OCI-M1 (cell line): ENCODE measurements at regions not wholly inside any gene's neighbourhood (a gene's known extent, or its start where the extent isn't known, plus 50 kb on each side); places are given as distances from the start of the nearest gene placed in this dataset.
"Not testable (repeated sequence)": the region's sequence is repeated elsewhere in the genome, so short reads cannot be mapped to it uniquely, and the experiment has no call there.

Experiments
- DNase-seq: peaks from one replicate; lab custom pipeline; 2025; lab: John Stamatoyannopoulos, UW

DNA sequence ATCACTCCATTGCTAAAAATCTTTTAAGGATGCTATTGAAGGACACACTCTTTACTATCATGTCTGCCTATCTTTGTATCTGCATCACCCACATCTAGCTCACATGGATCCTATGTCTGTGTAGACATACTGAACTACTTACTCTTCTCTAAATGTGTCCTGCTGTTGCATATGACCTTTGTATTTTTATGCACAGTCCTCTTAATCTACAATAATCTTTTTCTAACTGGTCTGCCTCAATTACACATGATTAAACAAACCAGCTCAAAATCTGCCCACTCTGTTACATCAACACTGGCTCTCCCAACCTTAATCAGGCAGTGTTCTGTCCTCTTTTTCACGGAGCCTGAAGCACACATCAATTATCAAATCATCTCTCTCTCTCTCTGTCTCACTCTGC lies 316.3 kb upstream of the MGAT4C start:
- no peak for DNase-seq

DNA sequence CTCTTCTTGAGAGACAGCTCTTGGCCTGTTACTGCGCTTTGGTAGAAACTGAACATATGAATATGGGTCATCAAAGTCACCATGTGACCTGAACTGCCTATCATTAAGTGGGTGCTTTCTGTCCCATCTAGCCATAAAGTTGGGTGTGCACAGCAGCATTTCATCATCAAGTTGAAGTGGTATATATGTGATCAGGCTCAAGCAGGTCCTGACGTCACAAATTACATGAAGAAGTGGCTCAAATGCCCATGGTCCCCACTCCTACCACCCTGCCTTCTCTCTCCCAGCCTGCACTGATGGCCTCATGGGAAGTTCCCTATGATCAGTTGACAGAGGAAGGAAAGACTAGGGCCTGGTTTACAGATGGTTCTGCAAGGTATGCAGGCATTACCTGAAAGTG lies 308.8 kb upstream of the MGAT4C start:
- DNase-seq, result no peak

DNA sequence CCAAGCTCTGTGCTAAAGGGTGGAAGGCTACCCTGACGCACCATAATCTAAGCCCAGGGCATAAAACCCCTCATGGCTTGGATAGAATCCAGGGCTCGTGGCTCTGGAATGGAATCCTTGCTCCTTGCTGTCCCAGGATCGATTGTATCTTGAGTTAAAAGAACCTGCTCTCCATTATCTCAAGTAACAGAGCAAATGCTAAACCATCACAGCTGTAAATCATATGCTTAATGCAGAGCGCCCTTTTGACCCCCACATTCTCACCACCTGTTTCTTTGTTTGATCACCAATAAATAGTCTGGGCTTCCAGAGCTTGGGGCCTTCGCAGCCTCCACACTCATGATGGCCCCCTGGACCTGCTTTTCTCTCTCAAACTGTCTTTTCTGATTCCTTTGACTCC lies 299.3 kb upstream of the MGAT4C start:
- not testable (repeated sequence) for DNase-seq

GRCh38 chr12:86551146-86551571 lies 295.0 kb upstream of the MGAT4C start:
- DNase-seq, result peak; percentile 6

- no peak for DNase-seq
Observed at GRCh38 chr12:86550218-86551145, 294.3 kb upstream of the MGAT4C start.

DNA sequence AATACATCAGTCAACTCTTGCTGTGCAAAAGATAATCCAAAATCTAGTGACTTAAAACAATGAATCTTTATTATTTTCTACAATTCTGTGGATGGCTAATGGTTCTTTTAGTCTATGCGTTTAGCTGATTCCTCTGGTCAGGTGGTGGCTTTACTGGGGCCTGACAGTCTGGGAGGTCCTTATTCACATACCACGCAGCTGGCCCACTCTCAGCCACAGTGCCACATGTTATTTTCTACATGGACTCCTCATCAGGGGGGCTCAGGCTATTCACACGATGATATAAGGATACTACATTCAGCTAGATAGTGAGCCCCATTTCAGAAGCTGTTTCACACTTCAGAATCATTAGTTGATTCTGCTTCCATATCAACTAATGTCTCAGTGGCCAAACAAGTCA lies 287.5 kb upstream of the MGAT4C start:
- DNase-seq, result no peak

DNA sequence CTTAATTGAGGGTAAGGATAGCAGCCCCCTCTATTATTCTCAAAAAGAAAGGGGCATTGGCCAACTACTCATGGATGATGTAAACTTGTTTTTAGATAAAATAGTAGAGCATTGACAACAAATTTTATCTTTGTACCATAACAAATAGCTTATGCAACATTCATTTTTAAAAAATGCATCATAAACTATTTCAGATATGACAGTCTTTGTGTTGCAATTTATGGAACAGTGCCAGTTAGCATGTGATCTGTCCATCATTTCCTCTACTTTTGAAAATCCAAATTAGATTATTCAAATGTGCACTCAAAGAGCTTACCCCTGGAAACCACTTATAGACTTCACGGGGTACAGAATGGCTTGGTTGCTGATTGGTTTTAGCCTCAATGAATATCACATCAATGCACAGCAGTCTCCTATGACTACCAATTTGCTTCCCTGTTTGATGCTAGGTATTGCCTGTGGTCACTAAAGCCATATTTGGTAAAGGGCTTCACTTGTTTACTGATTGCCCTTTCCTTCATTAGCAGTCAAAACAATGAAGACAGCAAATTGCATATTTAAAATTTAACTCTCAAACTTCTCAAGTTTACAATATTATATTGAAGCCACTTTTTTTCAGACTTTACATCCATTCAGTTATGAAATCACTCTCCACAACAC lies 274.9 kb upstream of the MGAT4C start:
- no peak for DNase-seq

DNA sequence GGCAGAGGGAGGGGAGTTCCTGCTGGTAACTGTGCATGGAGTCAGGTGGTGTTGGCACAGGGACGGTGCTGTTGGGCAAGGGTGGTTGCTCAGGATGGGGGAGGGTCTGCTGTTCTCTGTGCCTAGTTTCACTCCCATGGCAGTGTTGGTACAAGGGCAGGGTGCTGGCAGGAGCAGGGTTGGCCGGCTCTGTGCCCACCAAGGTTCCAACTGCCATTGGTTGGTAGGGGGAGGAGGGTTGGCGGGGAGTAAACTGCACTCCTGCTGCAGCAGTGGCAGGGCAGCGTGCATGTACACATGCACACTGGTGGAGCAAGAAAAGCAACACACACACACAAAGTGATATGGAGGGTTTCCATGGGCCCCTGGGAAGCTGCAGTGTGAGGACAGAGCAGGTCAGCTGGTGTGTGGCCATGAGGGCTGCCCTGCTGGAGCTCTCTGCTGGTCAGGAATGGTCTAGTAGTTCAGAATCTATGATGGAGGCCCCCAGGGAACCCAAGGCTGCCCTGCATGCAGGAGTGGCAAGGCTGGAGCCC lies 269.9 kb upstream of the MGAT4C start:
- DNase-seq, result no peak

DNA sequence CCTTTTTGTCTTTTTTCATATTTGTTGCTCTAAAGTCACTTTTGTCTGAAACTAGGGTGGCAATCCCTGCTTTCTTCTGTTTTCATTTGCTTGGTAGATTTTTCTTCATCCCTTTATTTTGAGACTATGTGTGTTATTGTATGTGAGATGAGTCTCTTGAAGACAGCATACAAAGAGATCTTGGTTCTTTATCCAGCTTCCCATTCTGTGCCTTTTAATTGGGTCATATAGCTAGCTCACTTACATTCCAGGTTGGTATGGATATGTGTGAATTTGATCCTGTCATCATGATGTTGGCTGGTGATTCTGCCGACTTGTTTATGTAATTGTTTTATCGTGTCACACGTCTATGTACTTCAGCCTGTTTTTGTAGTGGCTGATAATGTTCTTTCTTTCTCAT lies 267.7 kb upstream of the MGAT4C start:
- no peak for DNase-seq

DNA sequence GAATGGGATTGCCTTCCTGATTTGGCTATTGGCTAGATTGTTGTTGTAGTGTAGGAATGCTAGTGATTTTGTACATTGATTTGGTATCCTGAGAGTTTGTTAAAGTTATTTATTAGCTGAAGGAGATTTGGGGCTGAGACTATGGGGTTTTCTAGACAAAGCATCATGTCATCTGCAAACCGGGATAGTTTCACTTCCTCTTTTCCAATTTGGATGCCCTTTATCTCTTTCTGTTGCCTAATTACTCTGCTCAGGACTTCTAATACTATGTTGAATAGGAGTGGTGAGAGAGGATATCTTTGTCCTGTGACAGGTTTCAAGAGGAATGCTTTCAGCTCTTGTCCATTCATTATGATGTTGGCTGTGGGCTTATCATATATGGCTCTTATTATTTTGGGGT lies 265.7 kb upstream of the MGAT4C start:
- peak; percentile 22 for DNase-seq

DNA sequence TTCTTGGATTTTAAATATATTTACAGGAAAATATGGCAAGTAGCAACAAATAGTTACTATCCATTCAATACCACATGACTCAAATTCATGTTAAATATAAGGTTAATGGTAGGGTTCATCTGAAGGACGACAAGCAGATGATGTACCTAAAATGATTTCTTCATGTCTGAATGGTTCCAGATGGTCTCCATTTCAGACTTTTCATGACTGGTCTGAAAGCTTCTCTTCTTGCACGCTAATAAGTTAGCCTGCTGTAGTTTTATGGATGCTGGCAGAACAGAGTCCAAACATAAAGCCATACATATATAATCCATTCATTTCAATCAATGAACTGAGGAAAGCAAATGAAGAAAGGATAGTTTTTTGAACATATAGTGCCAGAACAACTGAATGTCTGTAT lies 257.0 kb upstream of the MGAT4C start:
- DNase-seq, result peak; percentile 43

GRCh38 chr12:86496595-86496994 lies 240.4 kb upstream of the MGAT4C start:
- no peak for DNase-seq

DNA sequence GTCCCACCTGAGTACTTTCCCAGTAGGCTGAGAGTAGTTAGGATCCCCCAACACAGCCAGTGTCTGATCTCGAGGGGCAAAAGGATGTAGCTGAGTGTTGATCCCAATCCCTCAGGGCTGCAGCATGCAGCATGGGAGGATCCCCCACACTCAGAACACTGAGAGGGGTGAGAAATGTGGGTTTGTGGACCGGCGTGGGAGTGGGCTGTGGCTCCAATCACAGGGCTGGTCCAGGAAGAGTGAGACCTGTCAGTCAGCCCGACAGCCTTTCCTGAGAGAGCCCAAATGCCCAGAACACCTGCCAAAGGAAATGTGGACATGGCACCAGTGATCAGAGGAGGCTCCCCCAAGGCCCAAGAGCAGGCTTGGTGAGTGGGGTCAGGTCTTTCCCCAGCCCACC lies 228.3 kb upstream of the MGAT4C start:
- DNase-seq, result no peak

DNA sequence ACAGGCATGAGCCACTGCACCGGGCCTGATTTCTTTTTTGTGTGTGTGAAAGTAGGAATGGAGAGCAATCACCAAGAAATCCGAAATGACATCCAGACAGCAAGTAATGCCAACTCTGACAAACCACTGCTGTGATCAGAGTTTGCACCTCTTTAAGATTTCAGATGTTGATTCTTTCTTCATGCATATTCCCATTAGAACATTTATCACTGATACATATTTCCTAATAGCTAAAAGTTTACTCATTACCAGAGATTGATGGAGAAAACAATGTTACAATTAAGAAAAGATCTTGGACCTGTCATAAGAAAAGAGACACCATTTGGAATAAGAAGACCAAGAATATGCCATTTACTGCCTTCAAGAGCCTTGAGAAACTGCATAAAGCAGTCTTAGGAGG lies 217.0 kb upstream of the MGAT4C start:
- DNase-seq, result no peak

- DNase-seq, result no peak
Observed at GRCh38 chr12:86456776-86457175, 200.6 kb upstream of the MGAT4C start.

- DNase-seq, result no peak
Observed at GRCh38 chr12:86456241-86456640, 200.1 kb upstream of the MGAT4C start.

- no peak for DNase-seq
Observed at GRCh38 chr12:86445356-86445755, 189.2 kb upstream of the MGAT4C start.

DNA sequence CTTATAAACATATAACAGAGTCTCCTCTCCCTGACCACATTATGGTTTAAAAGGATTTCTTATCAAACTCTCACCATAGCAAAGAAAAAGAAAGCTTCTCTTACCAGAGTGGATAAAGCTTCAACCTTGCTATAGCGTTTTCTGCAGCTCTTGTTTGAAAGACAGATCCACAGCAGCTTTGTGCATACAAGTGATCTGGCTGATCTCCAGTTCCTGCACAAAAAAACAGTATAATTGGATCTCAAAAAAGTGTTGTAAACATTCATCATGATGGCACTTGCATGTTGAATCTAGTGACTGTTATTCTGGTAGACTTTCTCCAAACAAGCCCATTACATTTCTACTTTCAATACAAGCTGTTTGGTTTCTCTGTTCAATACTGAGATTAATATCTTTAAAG lies 178.9 kb upstream of the MGAT4C start:
- peak; percentile 72 for DNase-seq

- DNase-seq, result peak; percentile 28
Observed at GRCh38 chr12:86429824-86430223, 173.6 kb upstream of the MGAT4C start.

- no peak for DNase-seq
Observed at GRCh38 chr12:86421333-86421732, 165.1 kb upstream of the MGAT4C start.

DNA sequence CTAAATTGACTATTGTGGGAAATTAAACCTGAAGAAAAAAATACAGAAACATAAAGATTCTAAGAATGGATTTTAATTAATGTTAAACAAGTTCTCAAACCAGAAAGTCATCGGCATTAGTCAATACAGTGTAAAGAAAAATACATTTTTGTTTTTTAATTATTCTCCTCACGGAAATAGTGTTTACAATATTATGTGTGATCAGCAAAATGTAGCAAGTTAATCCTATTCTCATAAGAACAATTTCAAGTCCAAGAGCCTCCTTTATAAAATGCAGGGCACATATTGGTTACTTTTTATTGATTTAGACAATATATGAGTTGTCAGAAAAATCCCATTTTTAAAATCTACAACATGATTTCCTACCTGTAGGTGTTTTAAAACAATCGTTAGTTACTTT lies 158.0 kb upstream of the MGAT4C start:
- no peak for DNase-seq

- DNase-seq, result no peak
Observed at GRCh38 chr12:86411710-86412109, 155.5 kb upstream of the MGAT4C start.

DNA sequence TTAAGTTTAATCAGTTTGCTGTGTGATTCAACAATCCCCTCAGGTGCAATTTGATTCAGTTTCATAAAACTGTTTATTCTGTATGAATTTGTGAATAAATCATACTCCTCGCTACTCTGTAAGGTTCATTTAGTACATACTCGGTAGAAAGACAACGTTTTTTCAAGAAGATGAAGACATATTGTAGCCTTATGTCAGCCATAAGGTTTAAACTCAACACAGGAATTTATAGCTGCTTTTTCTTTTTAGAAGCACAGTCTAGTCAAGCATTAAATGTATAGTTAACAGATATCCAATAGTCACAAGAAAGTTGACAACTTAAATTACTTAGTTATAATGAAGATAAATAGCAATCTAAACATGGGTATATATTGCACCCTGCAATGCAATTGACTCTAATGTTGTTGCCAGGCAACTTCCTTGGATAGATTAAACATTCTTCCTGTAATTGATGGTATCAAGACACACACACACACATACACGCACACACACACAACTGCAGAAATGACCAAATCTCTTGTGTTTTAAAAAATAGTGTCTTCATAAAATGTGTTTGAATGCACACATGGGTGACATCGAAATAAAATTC lies 151.5 kb upstream of the MGAT4C start:
- DNase-seq, result no peak
